SJCRH30 (cell line): ENCODE measurements at regions not wholly inside any gene's neighbourhood (a gene's known extent, or its start where the extent isn't known, plus 50 kb on each side); places are given as distances from the start of the nearest gene placed in this dataset.
"Not testable (repeated sequence)": the region's sequence is repeated elsewhere in the genome, so short reads cannot be mapped to it uniquely, and the experiment has no call there.

Experiments used
- DNase-seq, 2 experiments: peaks; one replicate each; pipeline ENCODE4 v3.0.0-alpha.2; 2015 to 2020
- H3K27ac ChIP-seq: fragments of 250-450 bp; sonication (Bioruptor Pico); 2 replicates; pipeline ENCODE4 v1.5.1; 2020; ENCODE audit warnings: mild to moderate bottlenecking, moderate library complexity
- H3K27me3 ChIP-seq: fragments of 250-450 bp; sonication (Bioruptor Pico); 2 replicates; pipeline ENCODE4 v1.5.1; 2020; ENCODE audit warnings: mild to moderate bottlenecking, moderate library complexity
- H3K36me3 ChIP-seq: fragments of 250-450 bp; sonication (Bioruptor Pico); 2 replicates; pipeline ENCODE4 v1.5.1; 2020; ENCODE audit warnings: mild to moderate bottlenecking, moderate library complexity
- H3K4me1 ChIP-seq: fragments of 250-450 bp; sonication (Bioruptor Pico); 2 replicates; pipeline ENCODE4 v1.5.1; 2020; ENCODE audit warnings: mild to moderate bottlenecking, moderate library complexity
- H3K4me3 ChIP-seq: fragments of 250-450 bp; sonication (Bioruptor Pico); 2 replicates; pipeline ENCODE4 v1.5.1; 2020; ENCODE audit warnings: mild to moderate bottlenecking, moderate library complexity
- H3K9me3 ChIP-seq: fragments of 250-450 bp; sonication (Bioruptor Pico); replicated peaks from 2 replicates; pipeline ENCODE4 v1.5.1; 2020; ENCODE audit warnings: mild to moderate bottlenecking, moderate library complexity

GRCh38 chr9:33677506-33677809 is 117.9 kb upstream of the PRSS3 start:
- H3K4me3 ChIP-seq = peak overlapping the region; percentile 79
- no peaks in the 10 kb centered on the region for H3K27me3 ChIP-seq
- no peaks in the 10 kb centered on the region for H3K9me3 ChIP-seq
- H3K4me1 ChIP-seq = no peaks in the 10 kb centered on the region; the same call in 1 of the 2 replicates
- H3K36me3 ChIP-seq = no peaks in the 10 kb centered on the region
- no peak for DNase-seq
- H3K27ac ChIP-seq = peak overlapping the region; percentile 80

GRCh38 chr9:33677961-33678360 is 117.4 kb upstream of the PRSS3 start:
- no peak for DNase-seq
- Histone ChIP-seq H3K4me1 (no peaks in the 10 kb centered on the region; the same call in 1 of the 2 replicates), H3K4me3 (peak overlapping the region; percentile 79), H3K9me3 (no peaks in the 10 kb centered on the region), H3K27ac (no peak overlapping the region), H3K27me3 (no peaks in the 10 kb centered on the region), H3K36me3 (no peaks in the 10 kb centered on the region)

- H3K27ac ChIP-seq = no peak overlapping the region
- H3K4me1 ChIP-seq = peaks cover 13% of the 10 kb centered on the region
- no peak overlapping the region for H3K4me3 ChIP-seq
- no peak for DNase-seq
- no peaks in the 10 kb centered on the region for H3K9me3 ChIP-seq
- no peaks in the 10 kb centered on the region for H3K27me3 ChIP-seq
- H3K36me3 ChIP-seq = no peaks in the 10 kb centered on the region
These were observed 112.8 kb upstream of the PRSS3 start for GRCh38 chr9:33682551-33682950.

- H3K27me3 ChIP-seq = no peaks in the 10 kb centered on the region
- H3K4me3 ChIP-seq = no peak overlapping the region
- H3K27ac ChIP-seq = no peak overlapping the region
- H3K9me3 ChIP-seq = no peaks in the 10 kb centered on the region
- H3K4me1 ChIP-seq = peaks cover 21% of the 10 kb centered on the region
- no peaks in the 10 kb centered on the region for H3K36me3 ChIP-seq
- no peak for DNase-seq
These were observed 110.5 kb upstream of the PRSS3 start for GRCh38 chr9:33684831-33685230.

- peak overlapping the region; percentile 90 for H3K27ac ChIP-seq
These were observed 108.4 kb upstream of the PRSS3 start for GRCh38 chr9:33686942-33687341.

GRCh38 chr9:33687779-33688178 is 107.6 kb upstream of the PRSS3 start:
- Histone ChIP-seq H3K36me3 (no peaks in the 10 kb centered on the region), H3K9me3 (no peaks in the 10 kb centered on the region), H3K4me3 (peak overlapping the region; percentile 47), H3K27ac (peak overlapping the region; percentile 90), H3K27me3 (no peaks in the 10 kb centered on the region), H3K4me1 (peaks cover 30% of the 10 kb centered on the region)
- peak; percentile 45 to 73 for DNase-seq

More at GRCh38 chr9:33686942-33687341, 108.4 kb upstream of the PRSS3 start:
- Histone ChIP-seq H3K9me3 (no peaks in the 10 kb centered on the region), H3K27me3 (no peaks in the 10 kb centered on the region), H3K36me3 (no peaks in the 10 kb centered on the region), H3K4me1 (peaks cover 30% of the 10 kb centered on the region), H3K4me3 (peak overlapping the region; percentile 47)
- peak; percentile 70 to 86 for DNase-seq

- H3K9me3 ChIP-seq = no peaks in the 10 kb centered on the region
- peak in 1 of 2 experiments; percentile 51 for DNase-seq
- no peak overlapping the region for H3K4me3 ChIP-seq
- H3K4me1 ChIP-seq = peaks cover 30% of the 10 kb centered on the region
- H3K36me3 ChIP-seq = no peaks in the 10 kb centered on the region
- peak overlapping the region; percentile 31 for H3K27ac ChIP-seq
- H3K27me3 ChIP-seq = no peaks in the 10 kb centered on the region
These were observed 105.0 kb upstream of the PRSS3 start for GRCh38 chr9:33690143-33690933.

GRCh38 chr9:33695299-33695698 is 100.1 kb upstream of the PRSS3 start:
- Histone ChIP-seq H3K4me3 (no peak overlapping the region), H3K27ac (no peak overlapping the region), H3K36me3 (no peaks in the 10 kb centered on the region), H3K27me3 (no peaks in the 10 kb centered on the region), H3K4me1 (peaks cover 4% of the 10 kb centered on the region), H3K9me3 (no peaks in the 10 kb centered on the region)
- DNase-seq = no peak

GRCh38 chr9:33695856-33696255 is 99.5 kb upstream of the PRSS3 start:
- Histone ChIP-seq H3K4me3 (no peak overlapping the region), H3K36me3 (no peaks in the 10 kb centered on the region), H3K27ac (no peak overlapping the region), H3K27me3 (no peaks in the 10 kb centered on the region), H3K4me1 (no peaks in the 10 kb centered on the region), H3K9me3 (no peaks in the 10 kb centered on the region)
- no peak for DNase-seq

GRCh38 chr9:33697171-33697570 is 98.2 kb upstream of the PRSS3 start:
- Histone ChIP-seq H3K27ac (no peak overlapping the region), H3K9me3 (no peaks in the 10 kb centered on the region), H3K27me3 (no peaks in the 10 kb centered on the region), H3K4me3 (no peak overlapping the region), H3K36me3 (no peaks in the 10 kb centered on the region), H3K4me1 (no peaks in the 10 kb centered on the region)
- no peak for DNase-seq

GRCh38 chr9:33698267-33698666 is 97.1 kb upstream of the PRSS3 start:
- no peaks in the 10 kb centered on the region for H3K4me1 ChIP-seq
- no peak for DNase-seq
- no peaks in the 10 kb centered on the region for H3K9me3 ChIP-seq

GRCh38 chr9:33700940-33701339 is 94.4 kb upstream of the PRSS3 start:
- not testable (repeated sequence) for H3K9me3 ChIP-seq, DNase-seq, H3K36me3 ChIP-seq

More at GRCh38 chr9:33698267-33698666, 97.1 kb upstream of the PRSS3 start:
- Histone ChIP-seq H3K4me3 (no peak overlapping the region), H3K36me3 (no peaks in the 10 kb centered on the region), H3K27me3 (no peaks in the 10 kb centered on the region), H3K27ac (no peak overlapping the region)

GRCh38 chr9:33703430-33704102 is 91.8 kb upstream of the PRSS3 start:
- Histone ChIP-seq H3K9me3 (0 out of 2 replicates have a peak, but pooled peaks cover 5% of the 10 kb centered on the region), H3K27ac (no peak overlapping the region), H3K4me1 (no peaks in the 10 kb centered on the region), H3K36me3 (no peaks in the 10 kb centered on the region), H3K27me3 (no peaks in the 10 kb centered on the region), H3K4me3 (no peak overlapping the region)
- DNase-seq = no peak

More at GRCh38 chr9:33700940-33701339, 94.4 kb upstream of the PRSS3 start:
- H3K27ac ChIP-seq, H3K4me1 ChIP-seq, H3K4me3 ChIP-seq, H3K27me3 ChIP-seq: not testable (repeated sequence)

GRCh38 chr9:33705440-33705839 is 89.9 kb upstream of the PRSS3 start:
- not testable (repeated sequence) for H3K4me1 ChIP-seq, DNase-seq, H3K36me3 ChIP-seq, H3K9me3 ChIP-seq, H3K4me3 ChIP-seq, H3K27me3 ChIP-seq, H3K27ac ChIP-seq

- H3K36me3 ChIP-seq = no peaks in the 10 kb centered on the region
- no peaks in the 10 kb centered on the region for H3K4me1 ChIP-seq
- H3K4me3 ChIP-seq = no peak overlapping the region
- no peaks in the 10 kb centered on the region for H3K27me3 ChIP-seq
- DNase-seq = no peak
- H3K9me3 ChIP-seq = 0 out of 2 replicates have a peak, but pooled peaks cover 5% of the 10 kb centered on the region
- no peak overlapping the region for H3K27ac ChIP-seq
These were observed 86.9 kb upstream of the PRSS3 start for GRCh38 chr9:33708441-33708840.
